Eye (tissue), 1 donor: ENCODE measurements at regions not wholly inside any gene's neighbourhood (a gene's known extent, or its start where the extent isn't known, plus 50 kb on each side); places are given as distances from the start of the nearest gene placed in this dataset.

Experiments
- DNase-seq: peaks from one replicate; pipeline ENCODE4 v3.0.0-alpha.2; 2015

- DNase-seq: no peak
These were observed 172.5 kb downstream of the SMAD2 start for GRCh38 chr18:47758000-47758399.

DNA sequence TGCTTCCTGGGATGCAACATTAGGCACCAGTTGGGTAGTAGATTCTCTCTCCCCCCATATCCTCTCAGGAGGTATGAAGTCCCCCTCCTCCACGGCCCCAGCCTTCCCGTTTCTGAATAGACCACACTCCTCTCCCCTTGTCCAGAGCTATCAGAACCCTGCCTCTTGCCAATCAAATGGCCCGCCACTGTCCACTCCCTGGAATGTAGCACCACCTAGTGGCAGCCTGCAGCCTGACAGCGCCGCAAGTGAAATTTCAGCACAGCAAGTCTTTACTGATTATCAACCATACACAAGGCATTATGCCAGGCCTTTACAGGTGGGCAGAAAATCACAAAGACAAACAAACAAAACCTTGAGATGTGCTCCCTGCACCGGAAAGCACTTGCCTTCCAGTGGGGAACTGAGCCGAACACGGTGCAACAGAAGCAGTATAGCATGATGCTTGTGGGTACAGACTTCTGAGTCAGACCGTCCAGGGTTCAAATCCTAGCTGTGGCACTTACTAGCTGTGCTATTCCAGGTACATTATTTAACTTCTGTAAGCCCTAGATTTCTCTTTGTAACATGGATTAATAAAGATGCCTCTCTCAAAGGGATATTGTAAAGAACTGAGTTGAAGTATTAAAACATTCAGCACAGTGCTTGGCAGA, 174.0 kb downstream of the SMAD2 start:
- peak; percentile 84 for DNase-seq

GRCh38 chr18:47755102-47755456, 175.4 kb downstream of the SMAD2 start:
- DNase-seq: no peak

DNA sequence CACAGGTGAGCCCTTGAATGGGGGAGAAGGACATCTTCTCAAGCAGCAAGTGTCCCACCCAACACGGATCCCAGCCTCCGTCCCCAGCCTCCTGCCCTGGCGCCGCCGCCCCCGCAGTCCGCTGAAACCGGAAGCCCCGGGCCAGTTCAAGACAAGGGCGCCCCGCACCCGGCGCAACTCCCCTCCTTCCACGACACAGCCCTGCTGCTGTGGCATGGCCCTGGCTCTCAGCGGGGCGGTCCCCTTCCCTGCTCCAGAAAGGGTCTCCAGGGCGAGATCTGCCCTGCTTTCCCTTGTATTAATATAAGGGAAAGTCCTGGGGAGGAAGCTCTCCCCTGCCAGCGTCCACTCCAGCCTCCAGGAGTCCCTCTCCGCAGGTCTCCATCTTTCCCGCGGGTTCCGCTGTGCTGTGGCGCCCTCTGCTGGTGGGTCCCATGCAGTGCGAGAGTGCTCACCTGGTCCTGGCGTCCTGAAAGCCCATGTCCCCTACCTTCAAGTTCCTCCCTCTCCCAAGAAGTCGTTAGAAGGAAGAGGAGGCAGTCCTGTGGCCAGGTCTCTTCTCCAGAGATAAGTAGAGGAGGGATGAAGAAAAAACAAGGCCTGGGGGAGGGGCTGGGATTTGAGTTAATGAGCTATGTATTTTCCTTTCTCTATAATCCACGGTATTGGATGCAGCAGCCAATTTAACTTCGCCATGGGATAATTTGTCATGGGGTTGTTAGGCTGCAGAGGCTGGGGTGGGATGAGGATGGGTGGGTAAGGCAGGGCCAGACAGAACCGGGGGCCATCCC, 176.0 kb downstream of the SMAD2 start:
- peak; percentile 76 for DNase-seq

GRCh38 chr18:47752796-47753645, 177.4 kb downstream of the SMAD2 start:
- DNase-seq: no peak

GRCh38 chr18:47750889-47751423, 179.5 kb downstream of the SMAD2 start:
- no peak for DNase-seq

DNA sequence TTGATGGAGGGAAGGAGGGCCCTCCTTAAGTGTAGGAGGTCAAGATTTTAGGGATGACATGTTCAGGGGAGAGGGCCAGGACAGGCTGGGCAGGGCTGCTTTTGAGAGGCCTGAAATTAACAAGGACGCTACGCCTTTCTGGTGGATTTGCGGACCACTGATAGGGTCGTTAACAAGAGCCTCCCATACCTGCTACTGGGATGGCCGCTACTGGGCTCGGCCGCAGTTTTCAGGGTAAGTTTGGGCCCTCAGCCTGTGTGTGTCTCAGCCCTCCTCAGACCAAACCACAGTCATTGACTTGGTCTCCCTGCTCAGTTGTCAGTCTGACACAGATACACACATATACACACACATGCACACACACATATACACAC, 180.9 kb downstream of the SMAD2 start:
- DNase-seq: no peak

GRCh38 chr18:47748847-47749599, 181.4 kb downstream of the SMAD2 start:
- peak; percentile 92 for DNase-seq

GRCh38 chr18:47748093-47748796, 182.2 kb downstream of the SMAD2 start:
- DNase-seq: no peak

DNA sequence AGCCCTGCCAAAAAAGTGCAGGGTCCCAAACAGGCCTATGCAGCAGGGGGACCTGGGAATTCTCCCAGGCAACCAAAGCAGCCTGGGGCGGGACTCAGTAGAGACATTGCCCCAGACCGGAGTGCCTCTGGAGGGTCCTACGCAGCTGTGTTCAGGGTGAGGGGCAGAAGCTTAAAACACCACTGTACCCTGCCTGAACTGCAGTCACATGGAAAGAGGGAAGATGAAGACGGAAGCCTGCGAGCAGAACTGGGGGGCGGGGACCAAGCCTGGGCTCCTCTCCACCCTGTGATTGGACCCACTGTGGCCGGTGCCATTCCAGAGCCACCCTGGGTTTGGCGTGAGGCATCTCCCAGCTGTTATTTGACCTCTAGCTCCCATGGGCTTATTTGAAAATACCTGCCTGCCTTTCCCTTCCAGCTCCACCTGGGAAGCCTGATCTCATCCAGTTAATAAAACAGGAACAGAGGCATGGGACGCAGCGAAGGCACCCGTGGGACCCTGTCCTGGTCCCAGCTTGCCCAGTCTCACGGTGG, 183.1 kb downstream of the SMAD2 start:
- no peak for DNase-seq

GRCh38 chr18:47746615-47747014, 183.8 kb downstream of the SMAD2 start:
- DNase-seq: no peak

DNA sequence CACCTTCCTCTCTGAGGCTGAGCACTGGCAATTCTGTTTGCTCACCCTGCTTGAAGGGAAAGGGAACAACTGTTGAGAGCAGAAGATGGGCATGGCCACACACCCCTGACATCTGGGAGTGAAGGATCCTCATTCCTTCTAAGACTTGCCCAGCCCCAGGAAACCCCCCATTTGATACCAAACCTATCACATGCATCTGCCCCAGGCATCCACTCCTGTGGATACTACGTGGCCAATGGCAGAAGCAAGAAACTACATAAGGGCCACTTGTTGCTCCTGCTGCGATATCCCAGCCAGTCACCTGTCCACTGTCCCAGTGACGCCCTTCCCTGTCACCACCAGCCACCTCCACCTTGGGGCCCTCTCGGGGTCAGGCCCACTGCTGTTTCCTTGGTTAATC, 185.2 kb downstream of the SMAD2 start:
- DNase-seq: no peak

GRCh38 chr18:47737956-47738355, 192.5 kb downstream of the SMAD2 start:
- no peak for DNase-seq

DNA sequence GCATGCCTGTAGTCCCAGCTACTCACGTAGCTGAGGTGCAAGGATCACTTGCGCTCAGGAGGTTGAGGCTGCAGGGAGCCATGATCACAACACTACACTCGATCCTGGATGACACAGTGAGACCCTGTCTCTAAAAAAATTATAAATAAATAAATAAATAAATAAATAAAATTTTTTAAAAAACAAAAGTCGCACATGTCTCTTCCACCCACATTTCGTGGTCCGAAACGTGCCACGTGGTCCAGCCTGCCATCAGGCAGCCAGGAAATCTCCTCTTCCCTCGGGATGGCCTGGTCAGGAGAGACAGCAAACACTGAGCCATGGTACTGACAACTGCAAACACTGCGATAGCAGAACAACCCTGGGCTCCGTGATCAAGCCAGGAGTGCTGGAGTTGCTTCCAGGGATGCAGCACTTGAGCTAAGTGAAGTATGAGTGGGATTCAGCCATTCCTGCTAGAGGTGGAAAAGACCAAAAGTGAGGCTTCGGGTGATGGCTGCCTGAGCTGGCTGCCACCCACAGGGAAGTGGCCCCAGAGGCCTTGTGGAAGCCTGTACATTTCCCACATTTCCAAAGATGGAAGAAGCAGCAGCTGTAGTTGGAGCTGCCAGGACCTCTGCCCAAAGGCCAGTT, 193.1 kb downstream of the SMAD2 start:
- no peak for DNase-seq

DNA sequence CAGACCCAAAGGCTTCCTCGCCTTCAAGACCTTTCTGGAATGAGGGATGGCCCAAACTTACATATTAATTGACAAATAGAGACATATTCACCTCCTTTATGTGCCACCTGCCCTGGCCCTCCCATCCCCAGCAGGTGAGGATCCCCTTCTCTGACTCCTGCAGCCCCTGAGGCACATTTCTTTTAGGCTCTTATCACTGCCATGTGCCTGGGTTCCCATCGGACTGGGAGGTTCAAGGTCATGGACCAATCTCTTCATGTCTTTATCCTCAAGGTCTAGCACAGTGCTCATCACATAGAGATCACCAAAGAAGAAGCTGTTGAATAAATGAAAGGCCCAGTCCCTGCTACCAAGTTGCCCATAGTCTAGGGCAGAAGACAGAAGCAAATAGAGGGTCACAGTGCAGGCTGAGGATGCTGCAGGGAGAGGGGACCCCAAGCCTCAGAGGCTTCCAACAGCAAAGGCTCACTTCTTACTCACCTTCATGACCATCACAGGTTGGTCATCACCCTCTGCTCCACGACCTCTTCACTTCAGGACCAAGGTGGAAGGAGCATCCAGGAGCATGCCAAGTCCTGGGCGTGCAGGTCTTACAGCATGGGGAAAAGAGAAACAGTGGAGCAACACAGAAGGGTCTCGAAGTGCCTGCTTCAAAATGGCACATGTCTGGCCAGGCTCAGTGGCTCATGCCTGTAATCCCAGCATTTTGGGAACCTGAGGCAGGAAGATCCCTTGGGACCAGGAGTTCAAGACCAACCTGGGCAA, 193.9 kb downstream of the SMAD2 start:
- no peak for DNase-seq

DNA sequence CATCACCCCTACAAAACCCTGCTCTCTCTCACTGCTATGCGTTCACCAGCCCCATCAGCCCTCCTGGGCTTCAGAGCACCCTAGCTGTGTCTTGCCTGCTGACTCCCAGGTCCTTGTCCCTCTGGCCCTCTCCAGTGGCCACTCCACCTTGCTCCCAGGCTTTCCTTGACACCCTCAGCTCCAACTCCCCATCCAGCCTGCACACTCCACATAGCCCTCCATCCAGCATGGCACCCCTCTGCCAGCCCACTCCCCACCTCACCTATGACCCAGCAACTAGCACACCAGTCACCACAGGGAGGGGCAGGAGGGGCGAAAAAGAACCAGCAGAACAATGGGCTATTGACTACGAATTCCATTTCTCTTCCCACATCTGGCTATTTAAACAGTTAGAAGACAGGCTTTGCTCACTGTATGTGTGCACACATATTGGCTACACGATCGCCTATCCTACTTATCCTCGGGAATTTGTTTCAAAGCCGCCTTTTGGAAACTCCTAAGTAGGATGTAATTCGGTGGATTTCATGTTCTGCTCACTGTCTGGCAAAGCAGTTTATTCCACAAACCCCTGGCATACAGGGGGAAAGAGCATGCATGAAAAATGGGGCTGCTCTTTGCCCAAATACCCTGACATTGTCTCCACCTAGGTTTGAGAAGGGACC, 195.3 kb downstream of the SMAD2 start:
- no peak for DNase-seq

DNA sequence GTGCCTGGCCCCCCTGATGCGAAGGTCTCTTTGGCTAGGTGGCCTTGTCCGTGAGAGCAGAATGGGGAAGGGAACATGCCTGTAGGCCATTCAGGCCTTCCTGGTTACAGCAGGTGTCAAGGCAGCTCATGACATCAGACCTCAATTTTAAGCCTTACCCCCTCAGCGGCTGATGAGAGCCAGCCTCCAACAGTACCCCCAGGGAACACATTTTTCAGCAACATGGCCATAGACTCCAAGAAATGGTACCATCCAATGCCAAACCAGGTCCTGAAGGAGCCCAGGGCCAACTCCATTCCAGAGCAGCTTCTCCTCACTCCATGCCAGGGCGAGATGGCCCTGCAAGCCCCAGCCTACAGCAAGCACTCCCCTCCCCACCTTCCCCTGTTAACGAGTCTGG, 199.2 kb downstream of the SMAD2 start:
- DNase-seq: no peak

GRCh38 chr18:47730795-47731194, 199.7 kb downstream of the SMAD2 start:
- no peak for DNase-seq

GRCh38 chr18:47729356-47729755, 201.1 kb downstream of the SMAD2 start:
- DNase-seq: no peak

- no peak for DNase-seq
These were observed 201.5 kb downstream of the SMAD2 start for GRCh38 chr18:47728921-47729320.
